Lower leg skin (tissue), 3 donors: ENCODE measurements at regions not wholly inside any gene's neighbourhood (a gene's known extent, or its start where the extent isn't known, plus 50 kb on each side); places are given as distances from the start of the nearest gene placed in this dataset.

Source experiments
- POLR2A ChIP-seq, 2 donors: fragments of 450-650 bp; IDR thresholded peaks; one replicate each; pipeline ENCODE4 v1.6.1; 2016 to 2017; ENCODE audit warnings: antibody characterized with exemption in 2 of 2, mild to moderate bottlenecking in 1 of 2, moderate library complexity in 1 of 2
- TF ChIP-seq, protein P1 (sequence below), 3 donors: fragments of 450-650 bp; IDR thresholded peaks; one replicate each; pipeline ENCODE4 v1.5.1; 2016; ENCODE audit warnings: antibody characterized with exemption in 3 of 3, mild to moderate bottlenecking in 3 of 3, moderate library complexity in 2 of 3

- TF ChIP-seq, protein P1, sequence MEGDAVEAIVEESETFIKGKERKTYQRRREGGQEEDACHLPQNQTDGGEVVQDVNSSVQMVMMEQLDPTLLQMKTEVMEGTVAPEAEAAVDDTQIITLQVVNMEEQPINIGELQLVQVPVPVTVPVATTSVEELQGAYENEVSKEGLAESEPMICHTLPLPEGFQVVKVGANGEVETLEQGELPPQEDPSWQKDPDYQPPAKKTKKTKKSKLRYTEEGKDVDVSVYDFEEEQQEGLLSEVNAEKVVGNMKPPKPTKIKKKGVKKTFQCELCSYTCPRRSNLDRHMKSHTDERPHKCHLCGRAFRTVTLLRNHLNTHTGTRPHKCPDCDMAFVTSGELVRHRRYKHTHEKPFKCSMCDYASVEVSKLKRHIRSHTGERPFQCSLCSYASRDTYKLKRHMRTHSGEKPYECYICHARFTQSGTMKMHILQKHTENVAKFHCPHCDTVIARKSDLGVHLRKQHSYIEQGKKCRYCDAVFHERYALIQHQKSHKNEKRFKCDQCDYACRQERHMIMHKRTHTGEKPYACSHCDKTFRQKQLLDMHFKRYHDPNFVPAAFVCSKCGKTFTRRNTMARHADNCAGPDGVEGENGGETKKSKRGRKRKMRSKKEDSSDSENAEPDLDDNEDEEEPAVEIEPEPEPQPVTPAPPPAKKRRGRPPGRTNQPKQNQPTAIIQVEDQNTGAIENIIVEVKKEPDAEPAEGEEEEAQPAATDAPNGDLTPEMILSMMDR (IDR thresholded peaks at IDR 0.05): no peak
- TF ChIP-seq POLR2A (IDR thresholded peaks at IDR 0.05): no peak
These were observed 1729.7 kb upstream of the WWC1 start for GRCh38 chr5:166561759-166562158.
